ENCODE measurements at regions not wholly inside any gene's neighbourhood (a gene's known extent, or its start where the extent isn't known, plus 50 kb on each side); places are given as distances from the start of the nearest gene placed in this dataset.

- DNase-seq (ENCODE audit: low read depth, low spot score) = no peak
These were observed 370.5 kb downstream of the CSNK1G3 start for GRCh38 chr5:123882319-123882964.

- DNase-seq (ENCODE audit: low read depth, low spot score) = no peak
These were observed 369.8 kb downstream of the CSNK1G3 start for GRCh38 chr5:123881759-123882244.

GRCh38 chr5:123880875-123881274 lies 368.9 kb downstream of the CSNK1G3 start:
- no peak for DNase-seq (ENCODE audit: low read depth, low spot score)

- no peak for DNase-seq (ENCODE audit: low read depth, low spot score)
These were observed 367.1 kb downstream of the CSNK1G3 start for GRCh38 chr5:123879071-123879470.

- DNase-seq (ENCODE audit: low read depth, low spot score) = no peak
These were observed 364.4 kb downstream of the CSNK1G3 start for GRCh38 chr5:123876276-123876790.

GRCh38 chr5:123875561-123876275 lies 363.7 kb downstream of the CSNK1G3 start:
- DNase-seq (ENCODE audit: low read depth, low spot score) = no peak

- no peak for DNase-seq (ENCODE audit: low read depth, low spot score)
These were observed 362.7 kb downstream of the CSNK1G3 start for GRCh38 chr5:123874600-123875201.

GRCh38 chr5:123873846-123874245 lies 361.9 kb downstream of the CSNK1G3 start:
- no peak for DNase-seq (ENCODE audit: low read depth, low spot score)

- DNase-seq (ENCODE audit: low read depth, low spot score) = no peak
These were observed 359.4 kb downstream of the CSNK1G3 start for GRCh38 chr5:123871373-123871772.

- DNase-seq (ENCODE audit: low read depth, low spot score) = no peak
These were observed 356.9 kb downstream of the CSNK1G3 start for GRCh38 chr5:123868881-123869280.

- DNase-seq (ENCODE audit: low read depth, low spot score) = no peak
These were observed 356.3 kb downstream of the CSNK1G3 start for GRCh38 chr5:123868267-123868666.

GRCh38 chr5:123865641-123866040 lies 353.7 kb downstream of the CSNK1G3 start:
- DNase-seq (ENCODE audit: low read depth, low spot score) = no peak

GRCh38 chr5:123864578-123864977 lies 352.6 kb downstream of the CSNK1G3 start:
- DNase-seq (ENCODE audit: low read depth, low spot score) = no peak

GRCh38 chr5:123858938-123859337 lies 347.0 kb downstream of the CSNK1G3 start:
- DNase-seq (ENCODE audit: low read depth, low spot score) = no peak

- no peak for DNase-seq (ENCODE audit: low read depth, low spot score)
These were observed 344.8 kb downstream of the CSNK1G3 start for GRCh38 chr5:123856766-123857165.

- no peak for DNase-seq (ENCODE audit: low read depth, low spot score)
These were observed 343.6 kb downstream of the CSNK1G3 start for GRCh38 chr5:123855609-123856008.

GRCh38 chr5:123845356-123846100 lies 333.6 kb downstream of the CSNK1G3 start:
- DNase-seq (ENCODE audit: low read depth, low spot score) = no peak

- DNase-seq (ENCODE audit: low read depth, low spot score) = no peak
These were observed 332.9 kb downstream of the CSNK1G3 start for GRCh38 chr5:123844873-123845272.

GRCh38 chr5:123835421-123835820 lies 323.4 kb downstream of the CSNK1G3 start:
- DNase-seq (ENCODE audit: low read depth, low spot score) = no peak

GRCh38 chr5:123830575-123830974 lies 318.6 kb downstream of the CSNK1G3 start:
- DNase-seq (ENCODE audit: low read depth, low spot score) = no peak

- DNase-seq (ENCODE audit: low read depth, low spot score) = no peak
These were observed 315.8 kb downstream of the CSNK1G3 start for GRCh38 chr5:123827811-123828210.

GRCh38 chr5:123819833-123820232 lies 307.9 kb downstream of the CSNK1G3 start:
- peak; percentile 82 for DNase-seq (ENCODE audit: low read depth, low spot score)

All from smooth muscle cell of the brain vasculature (primary cell).